ENCODE measurements at regions not wholly inside any gene's neighbourhood (a gene's known extent, or its start where the extent isn't known, plus 50 kb on each side); places are given as distances from the start of the nearest gene placed in this dataset.
"Not testable (repeated sequence)": the region's sequence is repeated elsewhere in the genome, so short reads cannot be mapped to it uniquely, and the experiment has no call there.

DNA sequence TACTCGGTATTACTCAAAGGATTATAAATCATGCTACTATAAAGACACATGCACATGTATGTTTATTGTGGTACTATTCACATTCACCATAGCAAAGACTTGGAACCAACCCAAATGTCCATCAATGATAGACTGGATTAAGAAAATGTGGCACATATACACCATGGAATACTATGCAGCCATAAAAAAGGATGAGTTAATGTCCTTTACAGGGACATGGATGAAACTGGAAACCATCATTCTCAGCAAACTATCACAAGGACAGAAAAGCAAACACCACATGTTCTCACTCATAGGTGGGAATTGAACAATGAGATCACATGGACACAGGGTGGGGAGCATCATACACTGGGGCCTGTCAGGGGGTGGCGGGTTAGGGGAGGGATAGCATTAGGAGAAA, 130.5 kb upstream of the SLC1A3 start:
- not testable (repeated sequence) for DNase-seq

DNA sequence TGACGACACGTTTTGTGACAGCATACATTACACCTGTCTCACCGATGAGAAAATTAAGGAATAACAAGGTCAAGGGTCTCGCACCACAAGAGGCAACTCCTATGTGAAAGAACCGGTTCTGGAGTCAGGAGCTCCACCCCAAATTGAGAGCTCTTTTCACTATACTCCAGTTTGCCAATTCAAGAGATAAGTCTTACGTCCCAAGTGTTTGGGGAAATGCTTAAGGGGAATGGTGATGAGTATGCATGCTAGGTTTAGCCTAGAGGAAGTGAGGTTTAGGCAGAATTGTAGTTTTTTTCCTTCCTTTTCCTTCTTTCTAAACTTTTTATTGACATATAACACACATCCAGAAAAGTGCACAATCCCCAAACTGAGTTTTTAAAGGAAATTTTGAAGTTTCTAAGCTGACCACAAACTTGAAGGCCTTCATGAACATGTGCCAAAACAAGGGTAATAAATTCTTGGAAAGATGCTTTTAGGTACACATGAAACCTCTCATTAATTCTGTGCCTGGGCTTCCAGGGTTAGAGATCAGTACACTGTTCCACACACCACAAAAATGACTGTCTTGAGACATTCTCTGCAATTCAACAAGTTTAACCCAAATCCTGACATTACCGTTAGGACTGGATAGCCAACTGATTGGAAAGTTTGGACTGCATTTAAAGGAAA, 127.6 kb upstream of the SLC1A3 start:
- DNase-seq = no peak

- no peak for DNase-seq
Observed at GRCh38 chr5:36481454-36482120, 124.8 kb upstream of the SLC1A3 start.

GRCh38 chr5:36482812-36483211, 123.6 kb upstream of the SLC1A3 start:
- no peak for DNase-seq

DNA sequence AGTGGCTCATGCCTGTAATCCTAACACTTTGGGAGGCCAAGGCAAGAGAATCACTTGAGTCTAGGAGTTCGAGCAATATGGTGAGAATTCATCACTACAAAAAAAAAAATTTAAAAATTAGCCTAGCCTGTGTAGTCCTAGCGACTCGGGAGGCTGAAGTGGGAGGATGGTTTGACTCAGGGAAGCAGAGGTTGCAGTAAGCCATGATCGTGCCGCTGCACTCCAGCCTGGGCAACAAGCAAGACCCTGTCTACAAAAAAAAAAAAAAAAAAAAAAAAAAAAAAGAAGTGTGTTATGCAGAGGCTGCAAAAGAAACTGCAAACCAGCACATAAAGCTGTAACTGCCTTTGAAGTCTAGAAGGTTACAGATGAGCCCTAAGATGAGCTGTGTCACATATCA, 116.9 kb upstream of the SLC1A3 start:
- no peak for DNase-seq

DNA sequence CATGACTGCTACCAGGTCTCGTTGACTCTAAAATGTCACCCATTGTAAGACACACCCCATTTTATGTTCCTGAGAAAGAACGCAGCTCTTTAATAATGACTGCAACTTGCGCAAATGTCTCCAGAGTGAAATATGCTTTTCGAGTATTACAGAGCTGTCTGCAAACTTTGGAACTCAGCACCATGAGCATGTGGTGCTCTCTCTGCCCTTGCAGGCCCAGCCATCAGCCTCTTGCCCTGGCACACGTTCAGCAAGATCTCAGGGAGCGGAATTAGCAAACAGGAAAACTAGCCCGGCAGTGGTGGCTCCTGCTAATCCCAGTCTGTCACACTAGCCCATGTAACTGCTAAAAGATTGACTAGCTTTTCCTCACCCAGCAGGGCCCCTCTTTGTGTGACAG, 114.5 kb upstream of the SLC1A3 start:
- peak in 2 of 58 donors; percentile 7 to 13 for DNase-seq

GRCh38 chr5:36492984-36493654, 113.3 kb upstream of the SLC1A3 start:
- DNase-seq = no peak

DNA sequence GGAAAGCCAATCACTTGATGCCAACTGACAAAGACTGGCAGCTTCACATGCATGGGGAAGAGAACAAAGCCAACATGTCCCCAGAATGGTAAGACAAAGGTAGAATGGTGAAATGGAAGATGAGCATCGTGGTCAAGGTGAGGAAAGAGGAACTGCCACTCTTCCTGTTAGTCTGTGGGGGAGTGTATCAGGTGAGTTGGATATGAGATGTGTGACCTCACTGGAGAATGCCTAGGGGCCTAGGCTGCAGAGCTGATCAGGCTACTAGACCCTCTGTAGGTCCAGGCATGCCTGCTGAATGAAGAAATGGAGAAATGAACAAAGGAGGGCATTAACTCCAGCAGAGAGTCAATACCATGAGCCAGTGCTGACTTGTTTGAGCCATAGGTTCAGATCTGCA, 112.4 kb upstream of the SLC1A3 start:
- no peak for DNase-seq

DNA sequence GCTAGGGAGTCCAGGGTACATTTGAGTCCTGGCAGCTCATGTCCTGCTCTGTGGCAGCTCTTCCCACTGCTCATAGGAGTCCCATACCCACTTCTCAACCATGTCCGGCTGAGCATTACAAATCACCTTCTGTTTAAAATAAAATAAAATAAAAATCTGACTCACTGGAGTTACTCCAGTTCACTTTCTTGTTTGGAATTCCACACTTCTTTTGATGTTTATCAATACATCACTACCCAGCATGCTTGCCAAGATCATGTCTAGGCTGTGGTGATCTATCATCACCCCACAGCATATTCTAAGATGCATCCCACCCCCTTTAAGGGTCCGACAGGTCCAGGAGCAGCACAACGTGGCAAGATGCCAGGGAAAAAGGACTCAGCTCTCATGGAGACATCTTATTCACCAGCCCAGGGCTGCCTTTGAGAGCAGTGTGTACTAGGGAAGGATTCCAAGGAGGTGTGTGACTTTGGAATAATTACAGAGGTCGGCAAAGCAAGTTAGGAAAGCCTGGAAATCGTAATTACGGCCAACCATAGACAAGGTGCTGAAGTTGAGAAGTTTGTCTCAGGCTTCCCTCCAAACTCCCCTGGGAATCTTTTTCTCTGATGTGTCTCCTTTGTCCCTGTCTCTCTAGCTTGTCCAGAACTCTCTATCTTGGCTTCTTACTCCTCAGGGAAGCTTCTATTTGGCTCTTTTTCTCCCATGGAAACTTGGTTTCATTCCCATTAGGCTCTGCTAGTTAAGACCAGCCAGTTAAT, 111.4 kb upstream of the SLC1A3 start:
- peak in 19 of 58 donors; percentile 2 to 78 (median 13) for DNase-seq

DNA sequence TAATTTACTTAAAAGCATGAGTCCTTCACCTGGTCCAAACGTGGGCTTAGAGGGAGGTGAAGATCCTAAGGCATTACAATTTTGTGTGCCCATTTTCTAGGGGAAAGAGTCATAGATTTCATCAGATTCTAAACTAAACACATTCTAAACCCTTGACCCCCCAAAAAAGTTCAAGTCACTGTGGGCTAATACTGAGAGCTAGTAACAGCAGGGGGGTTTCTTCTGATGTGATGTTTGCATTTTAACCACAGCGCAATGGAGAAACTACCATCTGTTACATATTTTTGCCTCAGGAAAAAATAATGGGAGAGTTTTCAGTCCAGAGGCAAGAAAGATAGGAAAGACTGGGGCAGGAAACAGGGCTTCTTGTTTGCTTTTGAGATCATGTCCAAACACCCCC, 110.8 kb upstream of the SLC1A3 start:
- no peak for DNase-seq

GRCh38 chr5:36496471-36496870, 109.9 kb upstream of the SLC1A3 start:
- DNase-seq = peak in 13 of 58 donors; percentile 3 to 74 (median 21)

- no peak for DNase-seq
Observed at GRCh38 chr5:36502608-36503007, 103.8 kb upstream of the SLC1A3 start.

GRCh38 chr5:36505021-36505420, 101.4 kb upstream of the SLC1A3 start:
- no peak for DNase-seq

- peak in 44 of 58 donors; percentile 6 to 81 (median 41) for DNase-seq
Observed at GRCh38 chr5:36507332-36507952, 99.0 kb upstream of the SLC1A3 start.

- not testable (repeated sequence) for DNase-seq
Observed at GRCh38 chr5:36508331-36508730, 98.1 kb upstream of the SLC1A3 start.

DNA sequence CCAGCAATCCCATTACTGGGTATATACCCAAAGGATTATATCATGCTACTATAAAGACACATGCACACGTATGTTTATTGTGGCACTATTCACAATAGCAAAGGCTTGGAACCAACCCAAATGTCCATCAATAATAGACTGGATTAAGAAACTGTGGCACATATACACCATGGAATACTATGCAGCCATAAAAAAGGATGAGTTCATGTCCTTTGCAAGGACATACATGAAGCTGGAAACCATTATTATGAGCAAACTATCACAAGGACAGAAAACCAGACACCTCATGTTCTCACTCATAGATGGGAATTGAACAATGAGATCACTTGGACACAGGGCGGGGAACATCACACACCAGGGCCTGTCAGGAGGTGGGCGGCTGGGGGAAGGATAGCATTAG, 92.8 kb upstream of the SLC1A3 start:
- DNase-seq = not testable (repeated sequence)

DNA sequence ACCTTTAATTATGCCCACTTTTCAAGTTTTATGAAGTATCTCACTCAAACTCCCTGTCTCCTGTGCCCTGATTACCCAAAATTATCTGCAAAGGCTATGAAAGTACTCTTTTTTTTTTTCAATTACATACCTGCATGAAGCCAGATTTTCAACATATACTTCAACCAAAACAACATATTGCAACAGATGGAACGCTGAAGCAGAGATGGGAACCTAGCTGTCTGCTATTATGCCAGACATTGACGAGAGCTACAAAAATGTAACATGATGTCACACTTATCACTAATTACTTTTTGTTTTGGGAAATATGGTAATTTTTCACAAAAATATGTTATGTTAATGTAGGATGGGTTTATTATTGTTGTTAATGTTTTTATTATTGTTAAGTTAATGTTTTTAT, 86.5 kb upstream of the SLC1A3 start:
- DNase-seq = no peak

DNA sequence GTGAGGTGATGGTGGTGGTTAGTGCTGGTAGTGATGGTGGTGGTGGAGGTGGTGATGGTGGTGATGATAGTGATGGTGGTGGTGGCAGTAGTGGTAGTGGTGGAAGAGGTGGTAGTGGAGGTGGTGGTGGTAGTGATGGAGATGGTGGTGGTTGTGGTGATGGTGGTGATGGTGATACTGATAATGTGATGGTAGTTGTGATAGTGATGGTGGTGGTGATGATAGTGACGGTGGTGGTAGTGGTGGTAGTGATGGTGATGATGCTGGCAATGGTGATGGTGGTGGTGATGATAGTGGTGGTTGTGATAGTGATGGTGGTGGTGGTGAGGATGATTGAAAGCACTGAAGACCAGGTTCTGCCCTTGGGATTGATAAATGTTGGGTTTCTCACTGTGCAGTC, 85.2 kb upstream of the SLC1A3 start:
- no peak for DNase-seq

DNA sequence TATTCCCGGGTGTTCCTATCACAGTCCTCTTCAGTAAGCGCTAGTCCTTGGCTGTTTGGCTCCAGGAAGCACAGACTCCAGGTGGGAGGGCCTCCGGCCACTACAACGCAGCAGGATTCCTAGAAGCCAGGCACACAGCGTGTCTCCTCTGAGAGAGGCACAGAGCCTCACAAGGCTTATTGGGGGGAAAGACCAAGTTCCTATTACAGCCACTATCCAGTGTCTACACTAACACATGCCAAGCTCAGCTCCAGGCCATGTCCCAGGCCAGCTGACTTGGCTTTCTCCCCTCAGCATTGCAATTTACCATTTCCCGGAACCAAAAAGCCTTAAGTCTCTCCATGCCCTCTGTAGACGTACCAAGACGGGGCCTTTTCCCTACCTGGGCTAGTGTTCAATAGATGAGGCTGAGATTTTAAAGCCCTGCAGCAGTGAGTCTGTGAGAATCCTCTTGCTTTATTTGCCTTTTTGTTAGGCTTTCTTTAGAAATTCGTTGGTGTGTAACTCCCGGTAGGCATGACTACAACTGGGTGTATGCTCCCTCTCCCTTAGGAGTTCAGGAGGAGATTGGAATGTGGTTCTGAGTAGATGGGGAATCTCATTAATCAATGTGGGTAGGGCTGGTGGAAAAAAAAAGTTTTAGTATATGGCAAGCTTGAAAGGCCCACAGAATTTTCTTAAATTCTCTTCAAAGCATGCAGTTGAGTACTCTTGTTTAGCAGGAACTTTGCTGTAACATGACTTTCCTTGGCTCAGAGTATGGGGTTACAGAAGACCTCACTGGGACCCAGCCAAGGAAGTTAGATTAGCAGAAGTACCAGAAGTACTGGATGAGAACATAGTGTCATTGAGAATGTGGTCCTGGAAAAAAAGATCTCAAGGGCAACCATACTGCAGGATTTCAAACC, 84.3 kb upstream of the SLC1A3 start:
- DNase-seq = peak in 7 of 58 donors; percentile 15 to 39 (median 24)

GRCh38 chr5:36522746-36523065, 83.7 kb upstream of the SLC1A3 start:
- no peak for DNase-seq

All from anterior cingulate cortex (tissue), 58 donors.